K562 (cell line): ENCODE measurements at regions not wholly inside any gene's neighbourhood (a gene's known extent, or its start where the extent isn't known, plus 50 kb on each side); places are given as distances from the start of the nearest gene placed in this dataset.

Source experiments
- EP400 ChIP-seq: fragments of 450-650 bp; IDR thresholded peaks from 2 replicates; pipeline ENCODE4 v1.6.1; 2017; ENCODE audit warnings: antibody characterized with exemption, mild to moderate bottlenecking, moderate library complexity
- HDAC3 ChIP-seq: fragments of 450-650 bp; IDR thresholded peaks from 2 replicates; pipeline ENCODE4 v1.6.1; 2018; ENCODE audit warnings: borderline replicate concordance, mild to moderate bottlenecking, moderate library complexity; ENCODE audit not compliant: partially characterized antibody
- HINFP ChIP-seq: fragments of 450-650 bp; conservative IDR thresholded peaks from 2 replicates; pipeline ENCODE4 v1.6.1; 2016; ENCODE audit warnings: missing genetic modification characterization, low read depth, mild to moderate bottlenecking, control low read depth, missing compliant biosample characterization
- MEF2A ChIP-seq: IDR thresholded peaks from 2 replicates; pipeline ENCODE4 v1.6.1; 2011; ENCODE audit warnings: low read depth, mild to moderate bottlenecking, low read length, moderate library complexity; ENCODE audit not compliant: control insufficient read depth
- ZNF561 ChIP-seq: fragments of 450-650 bp; formaldehyde crosslinking; conservative IDR thresholded peaks from 2 replicates; pipeline ENCODE4 v1.4.0; 2020; ENCODE audit warnings: mild to moderate bottlenecking, moderate library complexity
- TF ChIP-seq, protein P1 (sequence below): fragments of 450-650 bp; IDR thresholded peaks from 2 replicates; pipeline ENCODE4 v1.6.1; 2016; ENCODE audit warnings: mild to moderate bottlenecking, moderate library complexity
- TF ChIP-seq, protein P2 (sequence below): IDR thresholded peaks from 3 replicates; pipeline ENCODE4 v1.6.1; 2011; ENCODE audit warnings: borderline replicate concordance, mild to moderate bottlenecking, moderate library complexity; ENCODE audit not compliant: insufficient read length; ENCODE audit errors: extremely low read depth

GRCh38 chr7:140242057-140243031, 65.6 kb upstream of the KDM7A start (continued):
- TF ChIP-seq, protein P1, sequence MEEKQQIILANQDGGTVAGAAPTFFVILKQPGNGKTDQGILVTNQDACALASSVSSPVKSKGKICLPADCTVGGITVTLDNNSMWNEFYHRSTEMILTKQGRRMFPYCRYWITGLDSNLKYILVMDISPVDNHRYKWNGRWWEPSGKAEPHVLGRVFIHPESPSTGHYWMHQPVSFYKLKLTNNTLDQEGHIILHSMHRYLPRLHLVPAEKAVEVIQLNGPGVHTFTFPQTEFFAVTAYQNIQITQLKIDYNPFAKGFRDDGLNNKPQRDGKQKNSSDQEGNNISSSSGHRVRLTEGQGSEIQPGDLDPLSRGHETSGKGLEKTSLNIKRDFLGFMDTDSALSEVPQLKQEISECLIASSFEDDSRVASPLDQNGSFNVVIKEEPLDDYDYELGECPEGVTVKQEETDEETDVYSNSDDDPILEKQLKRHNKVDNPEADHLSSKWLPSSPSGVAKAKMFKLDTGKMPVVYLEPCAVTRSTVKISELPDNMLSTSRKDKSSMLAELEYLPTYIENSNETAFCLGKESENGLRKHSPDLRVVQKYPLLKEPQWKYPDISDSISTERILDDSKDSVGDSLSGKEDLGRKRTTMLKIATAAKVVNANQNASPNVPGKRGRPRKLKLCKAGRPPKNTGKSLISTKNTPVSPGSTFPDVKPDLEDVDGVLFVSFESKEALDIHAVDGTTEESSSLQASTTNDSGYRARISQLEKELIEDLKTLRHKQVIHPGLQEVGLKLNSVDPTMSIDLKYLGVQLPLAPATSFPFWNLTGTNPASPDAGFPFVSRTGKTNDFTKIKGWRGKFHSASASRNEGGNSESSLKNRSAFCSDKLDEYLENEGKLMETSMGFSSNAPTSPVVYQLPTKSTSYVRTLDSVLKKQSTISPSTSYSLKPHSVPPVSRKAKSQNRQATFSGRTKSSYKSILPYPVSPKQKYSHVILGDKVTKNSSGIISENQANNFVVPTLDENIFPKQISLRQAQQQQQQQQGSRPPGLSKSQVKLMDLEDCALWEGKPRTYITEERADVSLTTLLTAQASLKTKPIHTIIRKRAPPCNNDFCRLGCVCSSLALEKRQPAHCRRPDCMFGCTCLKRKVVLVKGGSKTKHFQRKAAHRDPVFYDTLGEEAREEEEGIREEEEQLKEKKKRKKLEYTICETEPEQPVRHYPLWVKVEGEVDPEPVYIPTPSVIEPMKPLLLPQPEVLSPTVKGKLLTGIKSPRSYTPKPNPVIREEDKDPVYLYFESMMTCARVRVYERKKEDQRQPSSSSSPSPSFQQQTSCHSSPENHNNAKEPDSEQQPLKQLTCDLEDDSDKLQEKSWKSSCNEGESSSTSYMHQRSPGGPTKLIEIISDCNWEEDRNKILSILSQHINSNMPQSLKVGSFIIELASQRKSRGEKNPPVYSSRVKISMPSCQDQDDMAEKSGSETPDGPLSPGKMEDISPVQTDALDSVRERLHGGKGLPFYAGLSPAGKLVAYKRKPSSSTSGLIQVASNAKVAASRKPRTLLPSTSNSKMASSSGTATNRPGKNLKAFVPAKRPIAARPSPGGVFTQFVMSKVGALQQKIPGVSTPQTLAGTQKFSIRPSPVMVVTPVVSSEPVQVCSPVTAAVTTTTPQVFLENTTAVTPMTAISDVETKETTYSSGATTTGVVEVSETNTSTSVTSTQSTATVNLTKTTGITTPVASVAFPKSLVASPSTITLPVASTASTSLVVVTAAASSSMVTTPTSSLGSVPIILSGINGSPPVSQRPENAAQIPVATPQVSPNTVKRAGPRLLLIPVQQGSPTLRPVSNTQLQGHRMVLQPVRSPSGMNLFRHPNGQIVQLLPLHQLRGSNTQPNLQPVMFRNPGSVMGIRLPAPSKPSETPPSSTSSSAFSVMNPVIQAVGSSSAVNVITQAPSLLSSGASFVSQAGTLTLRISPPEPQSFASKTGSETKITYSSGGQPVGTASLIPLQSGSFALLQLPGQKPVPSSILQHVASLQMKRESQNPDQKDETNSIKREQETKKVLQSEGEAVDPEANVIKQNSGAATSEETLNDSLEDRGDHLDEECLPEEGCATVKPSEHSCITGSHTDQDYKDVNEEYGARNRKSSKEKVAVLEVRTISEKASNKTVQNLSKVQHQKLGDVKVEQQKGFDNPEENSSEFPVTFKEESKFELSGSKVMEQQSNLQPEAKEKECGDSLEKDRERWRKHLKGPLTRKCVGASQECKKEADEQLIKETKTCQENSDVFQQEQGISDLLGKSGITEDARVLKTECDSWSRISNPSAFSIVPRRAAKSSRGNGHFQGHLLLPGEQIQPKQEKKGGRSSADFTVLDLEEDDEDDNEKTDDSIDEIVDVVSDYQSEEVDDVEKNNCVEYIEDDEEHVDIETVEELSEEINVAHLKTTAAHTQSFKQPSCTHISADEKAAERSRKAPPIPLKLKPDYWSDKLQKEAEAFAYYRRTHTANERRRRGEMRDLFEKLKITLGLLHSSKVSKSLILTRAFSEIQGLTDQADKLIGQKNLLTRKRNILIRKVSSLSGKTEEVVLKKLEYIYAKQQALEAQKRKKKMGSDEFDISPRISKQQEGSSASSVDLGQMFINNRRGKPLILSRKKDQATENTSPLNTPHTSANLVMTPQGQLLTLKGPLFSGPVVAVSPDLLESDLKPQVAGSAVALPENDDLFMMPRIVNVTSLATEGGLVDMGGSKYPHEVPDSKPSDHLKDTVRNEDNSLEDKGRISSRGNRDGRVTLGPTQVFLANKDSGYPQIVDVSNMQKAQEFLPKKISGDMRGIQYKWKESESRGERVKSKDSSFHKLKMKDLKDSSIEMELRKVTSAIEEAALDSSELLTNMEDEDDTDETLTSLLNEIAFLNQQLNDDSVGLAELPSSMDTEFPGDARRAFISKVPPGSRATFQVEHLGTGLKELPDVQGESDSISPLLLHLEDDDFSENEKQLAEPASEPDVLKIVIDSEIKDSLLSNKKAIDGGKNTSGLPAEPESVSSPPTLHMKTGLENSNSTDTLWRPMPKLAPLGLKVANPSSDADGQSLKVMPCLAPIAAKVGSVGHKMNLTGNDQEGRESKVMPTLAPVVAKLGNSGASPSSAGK, result no peak
- peak; percentile 40; the same call in 1 of the 2 replicates for TF ChIP-seq MEF2A
- TF ChIP-seq, protein P2, sequence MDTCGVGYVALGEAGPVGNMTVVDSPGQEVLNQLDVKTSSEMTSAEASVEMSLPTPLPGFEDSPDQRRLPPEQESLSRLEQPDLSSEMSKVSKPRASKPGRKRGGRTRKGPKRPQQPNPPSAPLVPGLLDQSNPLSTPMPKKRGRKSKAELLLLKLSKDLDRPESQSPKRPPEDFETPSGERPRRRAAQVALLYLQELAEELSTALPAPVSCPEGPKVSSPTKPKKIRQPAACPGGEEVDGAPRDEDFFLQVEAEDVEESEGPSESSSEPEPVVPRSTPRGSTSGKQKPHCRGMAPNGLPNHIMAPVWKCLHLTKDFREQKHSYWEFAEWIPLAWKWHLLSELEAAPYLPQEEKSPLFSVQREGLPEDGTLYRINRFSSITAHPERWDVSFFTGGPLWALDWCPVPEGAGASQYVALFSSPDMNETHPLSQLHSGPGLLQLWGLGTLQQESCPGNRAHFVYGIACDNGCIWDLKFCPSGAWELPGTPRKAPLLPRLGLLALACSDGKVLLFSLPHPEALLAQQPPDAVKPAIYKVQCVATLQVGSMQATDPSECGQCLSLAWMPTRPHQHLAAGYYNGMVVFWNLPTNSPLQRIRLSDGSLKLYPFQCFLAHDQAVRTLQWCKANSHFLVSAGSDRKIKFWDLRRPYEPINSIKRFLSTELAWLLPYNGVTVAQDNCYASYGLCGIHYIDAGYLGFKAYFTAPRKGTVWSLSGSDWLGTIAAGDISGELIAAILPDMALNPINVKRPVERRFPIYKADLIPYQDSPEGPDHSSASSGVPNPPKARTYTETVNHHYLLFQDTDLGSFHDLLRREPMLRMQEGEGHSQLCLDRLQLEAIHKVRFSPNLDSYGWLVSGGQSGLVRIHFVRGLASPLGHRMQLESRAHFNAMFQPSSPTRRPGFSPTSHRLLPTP, result no peak
- TF ChIP-seq ZNF561 (CRISPR knock-in tag), result no peak
- TF ChIP-seq HINFP, result no peak
- TF ChIP-seq EP400, result peak; percentile 55; the same call in 1 of the 2 replicates
- TF ChIP-seq HDAC3, result peak; percentile 76
